ENCODE measurements at regions not wholly inside any gene's neighbourhood (a gene's known extent, or its start where the extent isn't known, plus 50 kb on each side); places are given as distances from the start of the nearest gene placed in this dataset.

DNA sequence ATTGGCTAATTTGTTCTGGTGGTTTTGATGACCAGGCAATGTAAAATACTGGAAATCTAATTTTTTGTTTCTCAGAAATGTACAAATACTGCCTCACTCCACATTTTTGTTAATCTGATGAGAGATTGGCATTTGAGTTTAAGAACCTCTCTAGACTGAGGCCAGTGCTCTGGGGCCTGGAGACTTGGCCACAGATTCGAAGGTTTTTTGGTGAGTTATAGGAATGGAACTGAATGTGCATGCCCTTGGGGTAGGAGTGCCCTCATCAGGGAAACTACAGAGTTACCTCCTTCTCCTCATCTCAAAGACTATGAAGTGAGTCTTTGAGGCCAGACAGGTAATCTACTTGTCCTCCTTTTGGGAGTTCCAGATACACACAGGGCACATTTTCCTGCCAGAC lies 347.9 kb downstream of the LTN1 start:
- DNase-seq (ENCODE audit: low read depth), result no peak

DNA sequence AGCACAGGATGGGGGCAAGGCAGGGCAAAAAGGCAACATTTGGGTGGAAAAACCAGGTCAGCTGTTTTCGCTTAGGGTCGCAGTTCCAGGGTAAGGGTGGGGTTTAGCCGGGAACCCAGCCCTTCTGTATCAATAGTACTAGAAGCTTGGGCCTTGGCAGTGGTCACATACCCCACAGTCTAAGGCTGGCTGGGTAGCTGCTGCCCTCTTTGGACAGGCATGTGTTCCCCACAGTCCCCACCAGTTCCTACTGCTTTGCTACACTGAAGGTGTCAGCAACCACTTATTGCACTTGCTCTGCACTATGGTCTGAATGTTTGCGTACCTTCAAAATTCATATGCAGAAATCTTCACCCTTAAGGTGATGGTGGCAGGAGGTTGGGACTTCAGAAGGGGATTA lies 349.8 kb downstream of the LTN1 start:
- no peak for DNase-seq (ENCODE audit: low read depth)

DNA sequence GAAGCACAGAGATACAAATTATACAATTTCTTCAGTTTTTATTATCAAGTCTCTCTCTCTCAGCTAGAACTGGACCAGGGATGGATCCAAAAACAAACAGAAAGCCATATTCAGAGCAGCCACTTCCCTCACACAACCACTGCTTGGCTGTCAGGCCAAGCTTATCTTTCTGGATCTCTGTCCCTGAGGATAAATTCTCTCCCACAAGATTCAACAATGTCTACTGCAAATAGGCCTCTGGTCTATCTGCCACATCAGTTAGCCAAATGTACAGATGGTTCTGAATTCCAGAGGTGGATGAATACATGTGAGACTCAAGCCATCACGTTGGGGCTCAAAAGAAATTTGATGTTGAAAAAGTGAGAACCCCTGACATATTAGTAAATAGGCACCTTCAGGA lies 350.9 kb downstream of the LTN1 start:
- DNase-seq (ENCODE audit: low read depth), result no peak

- DNase-seq (ENCODE audit: low read depth), result no peak
Measured at GRCh38 chr21:28640326-28640725, 352.4 kb downstream of the LTN1 start.

- no peak for DNase-seq (ENCODE audit: low read depth)
Measured at GRCh38 chr21:28639737-28640136, 352.9 kb downstream of the LTN1 start.

- no peak for DNase-seq (ENCODE audit: low read depth)
Measured at GRCh38 chr21:28636752-28637691, 355.7 kb downstream of the LTN1 start.

DNA sequence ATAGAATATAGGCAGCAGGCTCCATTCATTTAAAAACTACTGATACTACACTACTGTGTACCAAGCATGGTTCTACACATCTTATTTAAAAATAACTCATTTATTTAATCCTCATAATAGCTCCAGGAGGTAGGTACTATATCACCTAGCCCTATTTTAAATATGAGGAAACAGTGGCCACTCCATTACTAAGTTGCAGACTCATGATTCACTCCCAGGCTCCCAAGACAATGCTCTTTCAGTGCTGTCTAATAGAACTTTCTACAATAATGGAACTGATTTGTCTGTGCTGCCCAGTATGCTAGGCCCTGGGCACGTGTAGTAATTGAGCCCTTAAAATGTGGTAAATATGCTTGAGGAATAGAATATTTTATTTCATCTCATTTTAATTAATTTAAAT lies 357.1 kb downstream of the LTN1 start:
- no peak for DNase-seq (ENCODE audit: low read depth)

DNA sequence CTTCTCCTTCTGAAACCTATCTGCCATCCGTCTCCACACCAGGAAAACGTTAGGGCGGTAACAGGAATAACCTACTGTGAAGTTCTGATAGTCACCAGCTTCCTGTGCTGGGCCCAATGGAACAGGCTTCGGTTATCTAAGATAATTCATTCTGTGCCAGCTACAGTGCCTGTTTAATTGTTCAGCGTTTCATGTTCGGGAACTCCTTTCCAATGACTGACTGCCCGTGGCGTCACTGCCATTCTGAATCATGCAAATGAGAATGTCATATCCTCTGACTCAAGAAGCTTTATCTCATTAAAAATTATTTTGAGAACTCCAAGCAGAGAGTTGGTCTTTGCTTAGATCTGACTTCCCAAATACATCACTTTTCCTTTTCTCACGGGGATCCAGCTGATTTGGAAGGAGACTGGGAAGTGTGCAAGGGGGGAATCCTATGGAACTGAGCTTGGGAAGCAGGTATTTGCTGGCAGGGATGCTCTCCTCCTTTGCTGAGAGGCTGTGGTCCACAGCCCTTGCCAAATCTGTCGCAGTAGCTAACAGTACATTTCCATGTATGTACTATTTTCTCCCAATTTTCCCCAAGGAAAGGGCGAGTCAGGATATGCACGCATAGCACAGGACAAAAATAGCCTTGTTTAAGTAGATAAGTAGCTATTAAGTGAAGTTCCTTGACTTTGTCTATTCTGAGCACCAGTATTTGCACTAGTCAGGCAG lies 358.7 kb downstream of the LTN1 start:
- DNase-seq (ENCODE audit: low read depth), result no peak

GRCh38 chr21:28632755-28633408 lies 359.8 kb downstream of the LTN1 start:
- no peak for DNase-seq (ENCODE audit: low read depth)

DNA sequence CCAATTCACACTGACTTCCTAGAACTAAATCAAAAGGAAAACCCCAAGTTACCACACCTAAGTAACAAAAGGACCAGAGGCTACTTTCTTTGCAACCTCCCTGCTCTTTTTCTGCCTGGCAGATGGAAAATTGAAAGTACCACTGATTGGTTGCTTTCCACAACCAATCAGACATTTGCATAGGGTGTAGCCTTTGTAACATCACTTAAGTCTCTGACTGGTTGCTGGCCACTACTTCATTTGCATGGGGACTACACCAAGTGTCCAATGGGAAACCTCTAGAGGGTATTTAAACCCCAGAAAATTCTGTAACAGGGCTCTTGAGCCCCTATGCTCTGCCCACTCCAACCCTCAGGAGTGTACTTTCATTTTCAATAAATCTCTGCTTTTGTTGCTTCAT lies 365.0 kb downstream of the LTN1 start:
- DNase-seq (ENCODE audit: low read depth), result no peak

DNA sequence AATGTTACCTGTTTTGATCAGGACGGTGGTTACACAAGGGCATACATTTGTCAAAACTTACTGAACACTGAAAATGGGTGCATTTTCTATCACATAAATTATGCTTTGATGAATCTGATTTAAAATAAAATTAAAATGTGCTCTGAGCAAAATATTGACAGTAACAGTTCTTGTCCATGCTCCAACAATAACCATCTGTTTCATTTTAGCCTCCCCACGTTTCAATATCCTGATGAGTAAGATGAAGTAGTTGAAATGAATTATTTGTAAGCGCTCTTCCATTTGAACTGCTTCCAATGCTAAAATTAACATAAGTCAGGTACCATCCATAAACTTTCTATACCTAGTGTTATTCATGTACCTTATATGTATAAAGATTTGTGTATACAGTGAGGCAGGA lies 365.4 kb downstream of the LTN1 start:
- DNase-seq (ENCODE audit: low read depth), result no peak

DNA sequence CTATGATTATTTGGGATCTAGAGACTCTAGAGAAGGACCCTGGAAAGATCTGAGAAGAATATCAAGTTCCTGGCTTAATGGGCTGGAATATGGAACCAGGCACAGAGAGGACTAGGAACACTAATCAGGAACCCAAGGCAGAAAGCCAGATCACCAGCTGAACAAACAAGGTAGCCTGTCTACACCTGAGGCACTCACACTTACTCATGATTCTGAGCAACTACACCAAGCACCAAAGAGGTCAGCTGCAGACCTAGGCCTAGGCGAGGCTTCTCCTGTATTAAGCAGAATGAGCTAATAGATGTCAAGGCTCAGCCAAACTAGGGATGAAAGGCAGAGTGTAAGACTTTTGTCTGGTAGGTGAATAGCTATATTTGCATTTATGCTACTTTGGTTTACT lies 368.1 kb downstream of the LTN1 start:
- no peak for DNase-seq (ENCODE audit: low read depth)

DNA sequence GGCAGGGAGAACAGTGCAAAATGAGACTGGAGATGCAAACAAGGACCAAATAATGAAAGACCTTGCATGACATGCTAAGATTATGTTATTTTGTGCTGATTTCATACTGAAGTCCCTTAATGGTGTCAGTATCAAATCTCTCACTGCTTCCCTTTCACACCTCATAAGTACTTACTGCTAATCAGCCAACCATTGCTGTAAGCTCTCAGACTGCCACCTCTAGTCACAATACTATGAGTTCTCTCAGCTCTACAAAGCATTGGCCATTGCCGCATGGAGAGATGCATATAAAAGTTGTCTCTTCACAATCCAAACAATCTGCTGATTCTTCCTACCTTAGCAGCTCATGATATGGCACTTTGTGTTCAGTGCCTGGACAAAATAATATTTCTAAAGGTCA lies 375.4 kb downstream of the LTN1 start:
- no peak for DNase-seq (ENCODE audit: low read depth)

DNA sequence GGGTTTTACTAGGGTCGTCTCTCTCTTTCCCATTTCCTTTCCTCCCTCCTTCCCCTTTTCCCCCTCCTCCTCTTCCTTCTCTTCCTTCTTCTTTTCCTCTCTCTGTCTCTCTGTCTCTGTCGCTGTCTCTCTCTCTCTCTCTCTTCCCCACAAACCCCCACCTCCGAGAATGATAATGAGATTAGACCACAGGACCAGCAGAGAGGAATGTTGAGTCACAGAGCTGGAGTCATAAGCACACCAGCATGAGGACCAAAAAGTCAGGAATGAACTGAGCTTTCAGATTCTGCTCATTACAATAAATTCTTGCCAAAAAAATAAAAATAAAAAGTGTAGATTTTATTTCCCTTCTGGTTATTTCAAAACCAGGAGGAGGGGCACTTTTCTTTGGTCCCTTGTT lies 377.4 kb downstream of the LTN1 start:
- DNase-seq (ENCODE audit: low read depth), result no peak

DNA sequence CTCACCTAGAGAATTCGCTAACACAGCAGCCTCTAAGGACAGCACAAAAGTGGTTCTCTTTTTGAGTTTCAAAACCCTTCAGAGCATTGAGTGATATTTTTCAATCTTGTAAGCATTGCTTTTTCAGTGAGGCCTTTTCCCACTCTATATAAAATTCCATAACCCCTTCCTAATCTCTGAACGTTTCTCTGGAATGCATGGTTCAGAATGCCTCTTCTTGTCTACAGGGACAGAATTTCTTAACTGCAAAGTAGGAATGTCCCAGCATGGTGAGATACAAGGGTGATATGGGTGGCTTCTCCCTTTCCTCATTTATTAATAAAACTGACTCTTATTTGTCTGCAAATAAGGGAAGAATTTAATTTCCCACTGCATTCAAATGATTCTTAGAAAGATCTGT lies 377.9 kb downstream of the LTN1 start:
- no peak for DNase-seq (ENCODE audit: low read depth)

DNA sequence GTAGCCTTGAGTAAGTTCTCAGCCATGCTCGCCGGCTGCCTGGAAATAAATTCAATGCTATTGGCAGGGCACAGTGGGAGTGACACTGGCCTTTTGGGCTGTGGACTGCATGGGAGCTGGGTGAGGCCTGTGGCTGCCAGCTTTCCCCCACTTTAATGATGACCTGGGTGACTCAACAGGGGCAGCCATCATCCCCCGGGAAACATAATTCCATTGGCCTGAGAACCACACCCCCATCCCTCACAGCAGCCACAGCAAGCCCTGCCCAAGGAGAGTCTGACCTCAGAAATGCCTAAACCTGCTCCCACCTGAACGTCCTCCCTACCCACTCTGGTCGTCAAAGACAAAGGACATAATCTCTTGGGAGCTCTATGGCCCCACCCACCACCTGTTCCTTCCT lies 384.0 kb downstream of the LTN1 start:
- DNase-seq (ENCODE audit: low read depth), result no peak

DNA sequence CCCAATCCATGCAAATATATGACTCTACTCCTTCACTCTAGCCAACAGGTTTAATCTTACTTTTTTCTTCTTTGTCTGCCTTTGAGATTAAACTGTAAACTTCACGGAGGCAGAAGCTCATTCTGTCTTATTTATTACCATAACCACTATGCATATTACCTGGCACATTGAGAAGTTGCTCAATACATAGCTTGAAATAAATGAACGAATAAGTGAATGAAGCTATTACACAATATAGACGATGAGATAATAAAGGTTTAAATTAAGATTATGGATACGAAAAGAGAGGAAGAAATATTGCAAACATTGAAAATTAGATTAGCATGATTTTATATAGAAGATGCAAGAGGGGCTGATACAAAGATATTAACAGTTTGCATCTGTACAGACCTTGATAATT lies 385.1 kb downstream of the LTN1 start:
- DNase-seq (ENCODE audit: low read depth), result no peak

DNA sequence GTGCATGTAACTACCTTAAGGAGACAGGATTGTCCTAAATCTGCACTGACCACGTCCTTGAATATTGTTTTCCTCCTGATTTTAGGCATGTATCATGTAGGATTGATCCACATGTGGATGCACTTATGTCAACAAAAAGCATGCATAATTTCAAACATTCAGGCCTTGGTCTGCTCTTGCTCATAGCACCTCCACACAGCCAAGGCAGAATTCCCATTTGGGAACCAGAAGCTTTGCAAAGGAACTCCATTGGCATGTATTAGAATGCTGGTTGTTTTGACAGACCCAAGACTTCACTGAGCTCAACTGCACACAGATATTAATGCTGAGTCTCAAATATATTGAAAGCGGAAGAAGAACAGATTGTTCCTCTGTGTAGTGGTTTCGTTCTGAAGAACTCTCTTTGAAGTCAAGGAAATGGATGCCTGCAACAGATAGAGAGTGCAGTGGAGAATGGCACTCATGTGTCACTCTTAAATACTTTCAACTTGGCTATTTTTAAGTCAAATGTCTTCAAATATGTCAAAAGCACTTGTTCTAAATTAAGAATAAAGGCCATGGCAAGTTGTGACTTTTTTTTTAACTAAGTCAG lies 387.6 kb downstream of the LTN1 start:
- no peak for DNase-seq (ENCODE audit: low read depth)

DNA sequence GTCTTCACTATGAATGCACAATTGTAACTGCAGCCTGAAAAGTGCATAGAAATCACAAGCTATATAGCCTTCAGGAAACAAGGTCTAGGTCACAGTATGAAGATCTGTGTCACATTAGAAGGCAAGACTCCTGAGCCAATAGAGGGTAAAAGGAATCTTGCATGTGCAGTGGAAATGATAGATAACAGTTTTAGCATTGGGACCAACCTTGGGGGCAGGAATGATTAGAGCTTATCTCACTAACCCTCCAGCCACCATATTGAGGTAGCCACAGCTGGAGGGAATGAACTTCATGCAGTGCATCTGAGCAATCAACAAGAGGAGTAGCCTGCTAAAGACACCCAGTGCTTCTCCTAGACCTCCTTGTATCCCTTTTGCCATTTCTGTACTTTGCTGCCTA lies 390.1 kb downstream of the LTN1 start:
- DNase-seq (ENCODE audit: low read depth), result no peak

DNA sequence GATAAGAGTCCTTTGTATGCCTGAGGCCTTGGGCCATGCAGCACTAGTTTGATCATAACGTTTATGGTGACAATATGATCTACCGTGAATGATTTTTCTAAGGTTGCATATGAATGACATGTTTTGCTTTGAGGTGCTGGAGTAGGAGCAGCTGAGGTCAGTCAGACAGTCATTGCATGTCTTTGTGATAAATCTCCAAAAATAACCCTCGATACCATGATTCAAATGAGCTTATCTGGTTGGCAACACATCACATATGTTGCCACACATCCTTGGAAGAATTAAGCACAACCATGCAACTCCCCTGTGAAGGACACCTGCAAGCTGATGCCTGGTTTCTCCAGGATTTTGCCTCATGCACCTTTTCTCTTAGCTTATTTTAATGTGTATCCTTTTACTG lies 394.5 kb downstream of the LTN1 start:
- no peak for DNase-seq (ENCODE audit: low read depth)

DNA sequence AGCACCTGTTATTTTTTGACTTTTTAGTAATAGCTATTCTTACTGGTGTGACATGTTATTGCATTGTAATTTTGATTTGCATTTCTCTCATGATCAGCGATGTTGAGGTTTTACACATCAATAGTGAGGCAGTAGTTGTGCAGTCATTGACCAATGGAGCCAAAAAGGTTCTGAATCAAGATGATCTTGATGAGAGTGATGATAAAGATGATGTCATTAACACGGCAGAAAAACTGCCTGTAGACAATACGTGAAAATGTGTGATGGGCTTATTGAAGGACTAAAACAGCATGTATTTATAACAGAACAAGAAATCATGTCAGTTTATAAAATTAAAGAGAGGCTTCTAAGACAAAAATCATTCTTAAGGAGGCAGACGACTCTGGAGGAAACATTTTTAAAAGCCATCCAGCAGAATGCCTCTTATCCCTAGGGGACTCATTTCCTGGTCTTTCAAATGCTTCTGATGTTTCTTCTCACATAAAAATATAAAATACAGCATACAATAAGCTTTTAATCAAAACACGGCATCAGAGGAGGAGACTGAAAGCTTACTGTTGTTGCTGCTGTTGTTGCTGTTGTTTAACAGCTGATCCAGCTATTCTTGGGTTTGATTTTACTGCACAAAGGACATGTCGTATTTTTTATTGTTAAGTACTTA lies 400.3 kb downstream of the LTN1 start:
- DNase-seq (ENCODE audit: low read depth), result no peak

GRCh38 chr21:28590676-28591075 lies 402.0 kb downstream of the LTN1 start:
- no peak for DNase-seq (ENCODE audit: low read depth)
